GM12874 (cell line): ENCODE measurements at regions not wholly inside any gene's neighbourhood (a gene's known extent, or its start where the extent isn't known, plus 50 kb on each side); places are given as distances from the start of the nearest gene placed in this dataset.

Source experiments
- CTCF ChIP-seq: IDR thresholded peaks from 2 replicates; pipeline ENCODE4 v1.5.1; 2011; ENCODE audit warnings: low read depth, mild to moderate bottlenecking, control low read depth, low read length, moderate library complexity; ENCODE audit not compliant: insufficient read depth

DNA sequence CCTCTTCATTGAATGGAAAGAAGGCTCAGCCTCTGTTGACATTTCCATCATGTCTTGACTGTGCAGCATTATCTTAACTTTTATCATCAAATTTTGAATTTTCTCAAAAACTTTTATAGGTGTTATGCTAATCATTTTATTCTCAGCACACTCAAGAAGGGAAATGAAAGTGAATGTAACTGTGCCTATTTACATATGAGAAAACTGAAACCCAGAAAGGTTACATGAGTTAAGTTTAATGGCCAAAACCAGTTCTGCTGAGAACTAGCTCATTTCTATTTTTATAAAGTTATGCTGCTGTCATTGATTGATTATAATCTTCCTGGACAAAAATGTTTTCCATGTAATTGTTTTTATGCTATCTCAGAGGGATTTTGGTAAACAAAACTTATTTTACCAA is 618.8 kb upstream of the NRXN1 start:
- no peak for TF ChIP-seq CTCF

DNA sequence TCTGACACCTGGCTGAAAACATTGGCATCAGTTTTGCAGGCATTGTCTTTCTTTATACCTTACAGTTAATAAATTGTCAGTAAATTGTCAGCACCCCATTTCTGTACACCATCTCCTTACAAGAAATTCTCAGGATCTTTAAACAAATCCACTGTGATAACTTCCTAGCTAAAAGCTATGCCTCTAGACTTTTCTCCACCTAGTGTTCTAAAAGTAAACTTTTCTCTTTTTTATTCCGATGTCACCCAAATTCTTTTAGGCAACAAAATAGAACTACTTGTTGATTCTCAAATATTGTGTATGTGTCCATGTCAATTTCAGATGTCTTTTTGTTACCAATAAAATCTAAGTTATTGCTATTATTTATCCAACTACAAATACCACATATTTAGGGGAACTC is 617.4 kb upstream of the NRXN1 start:
- no peak for TF ChIP-seq CTCF

DNA sequence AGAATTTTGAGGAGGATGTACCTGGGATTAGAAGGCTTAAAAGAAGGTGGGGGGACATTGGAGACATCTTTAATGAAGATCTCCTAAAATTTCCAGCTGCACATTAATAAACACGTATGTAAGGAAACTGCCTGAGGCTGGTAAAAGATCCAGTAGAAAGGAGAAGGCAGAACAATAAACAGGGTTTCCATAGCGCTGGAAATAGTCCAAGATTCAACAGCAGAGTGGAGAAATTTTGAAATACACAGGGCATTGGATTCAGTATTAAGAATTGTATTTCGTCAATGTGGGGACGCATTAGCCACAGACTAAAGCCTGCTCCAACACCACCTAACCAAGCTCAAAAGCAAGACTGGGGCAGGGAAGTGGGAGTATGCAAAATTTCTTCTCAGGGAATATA is 606.9 kb upstream of the NRXN1 start:
- TF ChIP-seq CTCF = no peak

DNA sequence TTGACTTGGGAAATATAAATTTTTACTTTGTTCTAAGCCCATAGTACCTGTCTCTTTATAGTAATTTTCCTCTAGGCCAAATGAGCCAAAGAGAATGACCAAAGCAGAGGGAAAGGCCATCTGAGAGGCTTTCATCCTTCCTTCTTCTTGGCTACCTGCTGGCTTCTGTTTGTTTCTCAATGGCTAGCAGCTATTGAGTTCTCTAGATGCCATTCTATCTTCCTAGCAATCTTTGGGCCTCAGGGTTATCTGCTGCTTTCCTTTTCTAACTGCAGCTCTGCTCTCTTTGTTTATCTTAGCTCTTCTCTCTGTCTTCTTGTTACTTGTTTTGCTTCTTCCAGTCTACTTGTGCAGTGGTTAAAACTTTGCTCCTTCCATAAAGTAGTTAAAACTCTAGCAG is 601.1 kb upstream of the NRXN1 start:
- no peak for TF ChIP-seq CTCF

GRCh38 chr2:51629406-51629805 is 597.5 kb upstream of the NRXN1 start:
- no peak for TF ChIP-seq CTCF

DNA sequence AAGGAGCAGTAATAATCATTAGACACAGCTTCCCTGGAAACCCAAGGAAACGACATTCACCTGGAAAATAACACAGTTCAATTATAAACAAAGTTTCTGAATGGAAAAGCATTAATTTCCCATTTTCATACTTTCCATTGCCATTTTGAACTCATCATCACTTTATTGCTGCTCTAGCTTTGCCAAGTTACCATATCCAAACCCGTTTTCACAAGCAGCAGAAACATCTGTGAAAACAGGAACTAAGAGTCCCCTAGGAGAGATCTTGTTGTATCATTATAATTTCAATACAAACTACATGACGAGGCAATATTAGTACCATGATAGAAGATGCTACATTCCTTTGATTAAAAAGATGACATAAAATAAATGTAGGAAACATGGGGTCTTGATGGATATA is 597.0 kb upstream of the NRXN1 start:
- TF ChIP-seq CTCF = no peak

- TF ChIP-seq CTCF = no peak
Measured at GRCh38 chr2:51624995-51625394, 593.1 kb upstream of the NRXN1 start.

DNA sequence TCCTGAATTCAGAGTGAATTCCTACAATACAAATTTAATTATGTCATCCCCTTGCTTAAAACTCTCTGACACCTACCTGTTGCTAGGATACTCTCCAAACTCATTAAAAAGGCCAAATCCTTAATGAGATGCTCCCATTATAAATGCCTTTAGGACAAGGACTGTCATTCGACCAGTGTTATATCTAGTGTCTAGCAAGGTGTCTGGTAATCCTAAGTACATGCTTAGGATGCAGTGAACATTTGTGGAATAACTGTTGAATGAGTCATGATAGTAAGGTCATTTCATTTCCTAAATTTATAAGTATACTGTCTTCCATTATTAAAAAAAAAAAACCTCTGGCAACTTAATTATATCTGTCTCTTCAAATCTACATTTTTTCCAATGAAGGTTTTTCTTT is 588.9 kb upstream of the NRXN1 start:
- no peak for TF ChIP-seq CTCF
